ENCODE measurements at regions not wholly inside any gene's neighbourhood (a gene's known extent, or its start where the extent isn't known, plus 50 kb on each side); places are given as distances from the start of the nearest gene placed in this dataset.
A peak's percentile ranks its signal among the peaks of the same experiment; 100 is the strongest.
"Not testable (repeated sequence)": the region's sequence is repeated elsewhere in the genome, so short reads cannot be mapped to it uniquely, and the experiment has no call there.

DNA sequence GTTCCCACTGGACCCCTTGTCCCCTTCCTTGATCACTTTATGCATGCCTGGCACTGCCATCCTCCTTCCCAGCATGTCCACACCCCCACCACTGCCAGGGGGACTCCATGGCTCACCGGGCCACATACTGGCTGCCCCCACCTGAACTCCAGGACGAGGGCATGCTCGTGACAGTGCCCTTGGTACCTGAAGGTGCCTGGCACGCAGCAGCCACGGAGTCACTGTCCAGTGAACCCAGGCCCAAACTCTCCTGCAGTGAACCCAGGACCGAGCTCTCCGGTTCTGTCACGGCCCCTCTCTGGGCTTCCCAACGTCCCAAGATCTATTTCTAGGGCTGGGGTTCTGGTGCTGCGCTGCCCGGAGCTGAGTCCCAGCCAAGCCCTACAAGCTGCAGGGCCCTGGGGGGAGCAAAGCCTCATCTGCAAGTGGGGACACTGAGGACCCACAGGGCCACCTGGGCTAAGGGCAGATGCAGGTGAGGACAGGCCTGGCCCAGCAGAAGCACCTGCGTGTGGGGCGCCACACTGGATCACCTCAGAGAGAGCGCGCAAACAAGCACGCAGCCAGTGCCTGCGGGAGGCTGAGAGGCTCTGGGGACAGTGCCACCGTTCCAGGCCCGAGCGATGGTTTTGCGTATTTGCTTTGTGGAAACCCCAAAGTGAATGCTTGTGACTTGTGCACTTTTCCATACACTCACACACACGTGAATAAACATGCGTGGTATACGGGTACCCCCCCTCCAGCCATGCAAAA lies 5406.3 kb upstream of the TPTE start:
- in situ Hi-C loops (cut with HindIII; ENCODE audit: low sequenced_read_pairs); DNase-seq (ENCODE audit: low read depth, low spot score); H3K4me3 ChIP-seq (ENCODE audit: low read depth, low read length): not testable (repeated sequence)

DNA sequence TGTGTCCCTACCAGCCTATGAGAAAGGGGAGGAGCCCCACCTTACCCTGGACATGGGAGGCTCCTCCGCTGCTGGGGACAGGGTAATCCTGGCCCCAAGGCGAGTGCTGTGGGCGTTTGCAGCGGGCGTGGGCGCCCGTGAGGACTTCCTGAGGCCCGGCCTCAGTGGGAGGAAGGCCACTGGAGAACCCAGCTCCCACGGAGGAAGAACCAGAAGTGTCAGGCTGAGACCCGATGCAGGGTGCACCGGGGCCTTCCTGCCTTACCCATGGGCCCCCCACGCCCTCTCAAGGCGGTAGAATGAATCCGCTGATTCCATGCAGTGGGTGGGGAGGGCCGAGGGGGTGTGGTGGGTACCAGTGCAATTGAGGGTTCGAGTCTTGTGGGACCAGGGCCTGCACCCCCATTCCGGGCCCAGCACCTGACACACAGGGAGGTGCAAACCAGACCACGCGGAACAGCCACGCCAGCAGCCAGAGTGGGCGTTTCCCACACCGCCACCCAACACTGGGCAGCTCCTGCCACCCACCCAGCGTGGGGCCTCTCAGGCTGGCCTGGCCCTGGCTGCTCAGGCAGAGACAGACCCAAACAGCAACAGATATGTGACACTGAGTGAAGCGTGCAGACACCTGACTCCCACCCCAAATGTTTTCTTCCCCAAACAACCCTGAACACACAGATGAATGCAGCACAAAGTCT lies 5405.6 kb upstream of the TPTE start:
- H3K4me3 ChIP-seq (ENCODE audit: low read depth, low read length); DNase-seq (ENCODE audit: low read depth, low spot score); in situ Hi-C loops (cut with HindIII; ENCODE audit: low sequenced_read_pairs): not testable (repeated sequence)

DNA sequence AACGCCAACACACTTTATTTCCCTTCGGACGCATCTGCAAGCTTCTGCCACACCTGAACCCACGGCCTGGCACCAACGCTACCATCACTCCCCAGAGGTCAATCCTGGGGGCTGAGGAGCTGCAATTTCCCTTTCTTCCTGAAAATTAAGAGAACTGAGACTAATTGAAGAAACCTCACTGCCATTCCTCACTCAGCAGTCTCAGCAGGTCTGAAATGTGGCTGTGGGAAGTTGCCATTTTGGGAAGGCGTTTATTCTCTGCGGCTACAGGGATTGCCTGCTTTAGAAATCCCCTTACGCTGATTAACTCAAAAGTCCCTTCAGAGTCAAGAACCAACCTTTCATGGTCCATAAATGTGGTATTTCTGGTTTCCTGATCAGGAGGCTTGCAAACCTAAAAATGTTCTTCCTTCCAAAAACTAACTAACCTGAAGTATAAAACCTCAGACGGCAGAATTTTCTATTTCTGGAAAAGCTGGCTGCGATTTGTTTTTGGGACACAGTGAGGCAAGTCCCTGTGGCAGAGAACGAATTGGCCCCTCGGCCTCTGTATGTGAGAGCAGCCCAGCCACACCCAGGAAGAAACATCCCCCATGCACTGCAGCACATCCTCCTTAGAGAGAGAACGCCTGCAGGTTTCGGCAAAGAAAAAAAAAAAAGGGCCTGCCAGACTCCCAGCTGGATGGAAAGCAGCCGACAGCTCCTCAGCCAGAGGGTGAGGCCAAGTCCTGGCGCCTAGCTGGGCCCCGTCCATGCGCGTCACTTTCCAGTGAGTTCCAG lies 5404.8 kb upstream of the TPTE start:
- in situ Hi-C loops (cut with HindIII; ENCODE audit: low sequenced_read_pairs); DNase-seq (ENCODE audit: low read depth, low spot score); H3K4me3 ChIP-seq (ENCODE audit: low read depth, low read length): not testable (repeated sequence)

DNA sequence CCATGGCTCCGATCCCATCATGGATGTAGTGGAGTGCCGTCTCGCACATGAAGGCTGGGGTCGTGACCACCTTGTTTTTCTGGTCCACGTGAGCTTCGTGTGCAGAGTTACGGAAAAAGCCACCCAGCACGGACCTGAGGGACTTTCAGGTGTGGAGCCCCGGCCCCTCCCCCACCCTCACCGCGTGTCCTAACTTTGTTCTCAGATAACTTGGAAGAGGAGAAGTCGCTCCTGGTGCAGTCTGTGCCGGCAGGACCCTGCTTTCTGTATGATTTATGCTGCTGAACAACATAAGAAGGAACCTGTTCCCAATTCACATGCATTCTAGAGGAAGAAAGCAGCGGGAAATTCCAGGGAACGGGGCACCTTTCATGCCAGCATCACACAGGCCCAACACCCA lies 5404.2 kb upstream of the TPTE start:
- DNase-seq (ENCODE audit: low read depth, low spot score); in situ Hi-C loops (cut with HindIII; ENCODE audit: low sequenced_read_pairs); H3K4me3 ChIP-seq (ENCODE audit: low read depth, low read length): not testable (repeated sequence)

DNA sequence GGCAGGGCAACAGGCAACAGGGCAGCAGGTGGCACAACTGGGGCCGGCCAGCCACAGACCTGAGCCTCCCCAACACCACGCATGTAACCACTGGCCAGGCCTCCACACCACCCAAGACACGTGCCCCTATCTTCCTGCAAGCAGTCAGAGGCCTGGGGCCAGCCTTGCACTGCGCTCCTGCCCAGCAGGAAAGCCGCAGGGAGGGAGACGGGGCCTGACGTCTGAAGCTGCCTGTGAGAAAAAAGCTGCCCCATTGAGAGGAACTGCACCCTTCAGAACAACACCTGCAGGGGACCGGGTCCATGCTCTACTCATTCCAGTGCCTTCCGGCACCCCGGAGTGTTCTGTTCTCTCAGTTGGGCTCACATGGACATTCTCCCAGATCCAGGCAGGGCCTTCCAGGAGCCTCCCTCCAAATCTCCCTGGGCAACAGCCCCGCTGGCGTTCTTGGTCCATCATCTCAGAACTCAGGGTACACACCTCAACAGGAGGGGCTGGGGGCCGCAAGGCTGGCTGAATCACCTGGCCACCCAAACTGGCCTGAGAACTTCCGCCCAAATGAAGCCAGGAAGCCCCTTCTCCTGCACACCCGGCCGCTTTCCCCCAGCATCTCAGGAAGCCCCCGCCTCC lies 5403.6 kb upstream of the TPTE start:
- DNase-seq (ENCODE audit: low read depth, low spot score); in situ Hi-C loops (cut with HindIII; ENCODE audit: low sequenced_read_pairs): not testable (repeated sequence)

DNA sequence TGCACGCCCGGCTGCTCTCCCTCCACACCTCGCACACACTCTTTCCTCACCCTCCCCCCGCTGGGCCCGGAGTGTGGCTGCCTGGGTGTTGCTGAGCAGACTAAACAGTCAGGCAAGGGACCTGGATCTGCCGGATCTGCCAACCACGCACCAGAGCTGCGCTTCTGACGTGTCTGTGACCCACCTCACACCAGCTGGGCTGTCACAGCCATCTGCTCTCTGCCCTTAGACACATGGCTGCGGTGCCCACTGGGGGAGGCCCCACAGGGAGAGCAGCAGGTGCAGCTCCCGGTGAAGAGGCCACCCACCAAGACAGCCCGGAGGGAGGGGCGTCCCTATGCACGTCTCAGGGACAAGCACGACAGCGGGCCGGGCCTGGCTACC lies 5403.1 kb upstream of the TPTE start:
- in situ Hi-C loops (cut with HindIII; ENCODE audit: low sequenced_read_pairs); DNase-seq (ENCODE audit: low read depth, low spot score); H3K4me3 ChIP-seq (ENCODE audit: low read depth, low read length): not testable (repeated sequence)

More for the DNA sequence above, 5403.6 kb upstream of the TPTE start:
- not testable (repeated sequence) for H3K4me3 ChIP-seq (ENCODE audit: low read depth, low read length)

DNA sequence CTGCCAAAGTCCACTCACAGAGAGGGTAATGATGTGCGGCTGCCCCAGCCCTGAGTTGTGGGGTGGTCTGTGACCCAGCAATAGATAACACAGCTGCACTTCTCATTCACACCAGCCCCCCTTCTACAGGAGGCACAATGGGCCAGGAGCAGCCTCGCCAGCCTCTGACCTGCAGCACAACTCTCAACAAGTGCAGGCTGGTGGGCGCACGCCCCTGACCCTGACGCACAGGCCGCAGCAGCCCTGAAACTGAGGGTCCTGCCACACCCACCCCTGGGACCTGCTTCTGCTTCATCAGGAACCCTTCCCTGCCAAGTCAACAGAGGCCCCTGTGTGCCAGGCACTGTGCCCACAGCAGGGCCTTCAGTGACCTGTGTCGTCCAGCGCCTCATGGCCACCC lies 5402.2 kb upstream of the TPTE start:
- in situ Hi-C loops (cut with HindIII; ENCODE audit: low sequenced_read_pairs); H3K4me3 ChIP-seq (ENCODE audit: low read depth, low read length); DNase-seq (ENCODE audit: low read depth, low spot score): not testable (repeated sequence)

DNA sequence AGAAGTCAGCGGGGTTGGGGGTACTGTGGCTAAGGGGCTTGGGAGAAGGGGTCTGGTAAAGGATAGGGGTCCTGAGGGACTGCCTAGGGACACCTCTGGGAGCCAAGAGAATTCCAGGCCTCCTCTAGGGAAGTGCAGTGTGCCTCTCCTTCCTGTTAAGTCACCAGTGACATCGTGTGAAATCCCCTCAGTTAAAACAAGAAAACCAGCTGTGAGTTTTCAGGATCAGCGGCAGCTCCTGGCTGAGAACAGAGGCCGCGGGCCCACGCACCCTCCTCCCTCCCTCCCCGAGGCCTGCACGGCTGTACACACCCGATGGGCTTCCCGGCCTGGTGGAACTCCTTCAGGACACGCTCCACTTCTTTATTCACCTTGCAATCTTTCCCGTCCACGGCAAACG lies 5400.0 kb upstream of the TPTE start:
- in situ Hi-C loops (cut with HindIII; ENCODE audit: low sequenced_read_pairs); DNase-seq (ENCODE audit: low read depth, low spot score); H3K4me3 ChIP-seq (ENCODE audit: low read depth, low read length): not testable (repeated sequence)

DNA sequence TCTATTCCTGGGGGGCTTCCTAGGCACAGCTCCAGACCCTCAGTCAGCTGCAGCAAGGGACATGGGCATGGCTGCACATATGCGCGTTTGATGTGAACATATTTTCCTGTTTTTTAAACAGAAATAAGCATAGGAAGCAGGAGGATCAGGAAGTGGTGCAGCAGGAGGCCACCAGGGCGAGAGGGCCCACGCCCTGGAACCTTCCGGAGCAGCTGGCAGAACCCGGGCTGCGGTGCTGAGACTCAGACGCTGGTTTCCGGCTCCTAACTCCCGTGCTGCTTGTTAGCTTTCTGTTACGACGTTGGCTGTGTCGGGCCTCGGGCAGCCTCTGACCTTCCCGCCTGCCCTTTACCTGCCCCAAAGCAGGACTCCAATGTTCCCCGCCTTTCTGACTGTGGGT lies 5399.5 kb upstream of the TPTE start:
- in situ Hi-C loops (cut with HindIII; ENCODE audit: low sequenced_read_pairs) = not testable (repeated sequence)

DNA sequence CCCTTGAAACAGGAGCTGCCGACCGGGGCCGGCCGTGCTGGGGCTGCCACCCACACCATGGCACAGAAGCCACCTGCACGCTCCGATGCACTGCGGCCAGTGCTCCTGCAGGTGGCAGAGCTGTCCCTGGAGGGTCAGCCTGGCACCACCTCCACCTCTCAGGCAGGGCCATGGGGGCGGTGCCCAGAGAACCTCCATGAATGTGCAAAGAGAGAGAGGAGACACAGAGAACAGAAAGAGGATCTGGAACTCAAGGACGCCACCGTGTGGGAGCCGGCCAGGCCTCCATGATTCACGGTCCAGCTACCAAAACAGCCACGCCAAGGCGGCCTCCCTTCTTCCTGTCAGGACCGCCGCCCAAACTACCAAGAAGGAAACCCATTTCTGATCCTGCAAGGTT lies 5397.7 kb upstream of the TPTE start:
- DNase-seq (ENCODE audit: low read depth, low spot score); in situ Hi-C loops (cut with HindIII; ENCODE audit: low sequenced_read_pairs); H3K4me3 ChIP-seq (ENCODE audit: low read depth, low read length): not testable (repeated sequence)
- TF ChIP-seq, protein P1, sequence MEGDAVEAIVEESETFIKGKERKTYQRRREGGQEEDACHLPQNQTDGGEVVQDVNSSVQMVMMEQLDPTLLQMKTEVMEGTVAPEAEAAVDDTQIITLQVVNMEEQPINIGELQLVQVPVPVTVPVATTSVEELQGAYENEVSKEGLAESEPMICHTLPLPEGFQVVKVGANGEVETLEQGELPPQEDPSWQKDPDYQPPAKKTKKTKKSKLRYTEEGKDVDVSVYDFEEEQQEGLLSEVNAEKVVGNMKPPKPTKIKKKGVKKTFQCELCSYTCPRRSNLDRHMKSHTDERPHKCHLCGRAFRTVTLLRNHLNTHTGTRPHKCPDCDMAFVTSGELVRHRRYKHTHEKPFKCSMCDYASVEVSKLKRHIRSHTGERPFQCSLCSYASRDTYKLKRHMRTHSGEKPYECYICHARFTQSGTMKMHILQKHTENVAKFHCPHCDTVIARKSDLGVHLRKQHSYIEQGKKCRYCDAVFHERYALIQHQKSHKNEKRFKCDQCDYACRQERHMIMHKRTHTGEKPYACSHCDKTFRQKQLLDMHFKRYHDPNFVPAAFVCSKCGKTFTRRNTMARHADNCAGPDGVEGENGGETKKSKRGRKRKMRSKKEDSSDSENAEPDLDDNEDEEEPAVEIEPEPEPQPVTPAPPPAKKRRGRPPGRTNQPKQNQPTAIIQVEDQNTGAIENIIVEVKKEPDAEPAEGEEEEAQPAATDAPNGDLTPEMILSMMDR (IDR thresholded peaks at IDR 0.05; ENCODE audit: low read depth, low read length) = peak; percentile 34

More for the DNA sequence above, 5399.5 kb upstream of the TPTE start:
- H3K4me3 ChIP-seq (ENCODE audit: low read depth, low read length); DNase-seq (ENCODE audit: low read depth, low spot score): not testable (repeated sequence)

DNA sequence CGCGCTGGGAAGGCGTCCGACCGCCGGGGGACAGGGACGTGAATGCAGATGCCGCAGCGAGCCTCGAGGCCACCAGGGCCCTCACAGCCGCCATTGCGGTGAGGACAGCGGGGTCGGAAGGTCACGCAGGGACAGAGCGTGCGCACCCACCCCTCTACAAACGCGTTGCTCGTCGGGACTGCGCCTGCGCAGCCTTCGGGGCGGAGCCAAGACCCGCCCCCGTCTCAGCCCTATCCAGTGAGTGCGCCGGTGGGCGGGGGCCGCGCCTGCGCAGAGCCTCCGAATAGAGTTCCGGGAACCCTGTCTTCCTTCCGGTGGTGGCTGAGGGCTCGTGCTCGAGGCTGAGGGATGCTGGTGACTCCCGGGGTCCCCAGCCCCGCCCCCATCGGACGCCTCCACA lies 5393.1 kb upstream of the TPTE start:
- H3K4me3 ChIP-seq (ENCODE audit: low read depth, low read length) = peak overlapping the region; percentile 38
- DNase-seq (ENCODE audit: low read depth, low spot score) = peak; percentile 75
- in situ Hi-C loops (cut with HindIII; ENCODE audit: low sequenced_read_pairs) = not testable (repeated sequence)

DNA sequence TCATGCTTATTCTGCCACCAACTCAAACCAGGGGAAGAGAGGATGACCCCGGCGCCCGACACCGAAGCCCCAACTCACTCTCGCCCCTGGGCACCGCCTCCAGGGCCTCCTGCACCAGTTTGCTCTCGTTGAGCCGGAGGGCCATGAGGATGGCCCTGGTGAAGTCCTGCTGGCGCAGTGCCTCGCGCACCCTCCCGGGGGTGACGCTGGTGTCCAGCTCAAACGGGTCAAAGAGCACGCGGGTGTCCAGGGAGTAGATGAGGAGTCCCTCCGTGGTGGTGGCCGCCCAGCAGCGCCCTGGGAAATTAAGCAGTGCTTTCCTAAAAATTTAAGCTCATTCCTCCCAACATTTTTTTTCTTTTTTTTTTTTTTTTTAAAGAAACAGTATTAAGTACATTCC lies 5387.6 kb upstream of the TPTE start:
- in situ Hi-C loops (cut with HindIII; ENCODE audit: low sequenced_read_pairs); H3K4me3 ChIP-seq (ENCODE audit: low read depth, low read length): not testable (repeated sequence)

DNA sequence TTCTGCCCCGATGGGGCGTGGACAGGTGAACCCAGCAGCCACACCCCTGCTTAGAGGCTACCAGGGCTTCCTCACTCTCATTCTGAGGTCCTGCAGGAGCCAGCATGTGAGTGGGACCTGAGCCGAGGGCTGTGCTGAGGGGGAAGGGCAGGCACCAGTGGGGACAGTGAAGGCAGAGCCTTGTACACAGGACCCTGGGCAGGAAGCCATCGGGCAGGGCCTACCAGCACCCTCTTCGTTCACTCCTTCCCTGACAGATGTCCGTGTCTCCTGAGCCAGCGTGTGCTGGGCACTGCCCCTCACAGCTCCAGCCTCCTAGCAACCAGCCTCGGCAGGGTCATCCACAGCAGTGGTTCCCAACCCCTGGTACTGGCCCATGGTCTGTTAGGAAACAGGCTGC lies 5385.0 kb upstream of the TPTE start:
- DNase-seq (ENCODE audit: low read depth, low spot score); in situ Hi-C loops (cut with HindIII; ENCODE audit: low sequenced_read_pairs); H3K4me3 ChIP-seq (ENCODE audit: low read depth, low read length): not testable (repeated sequence)

More for the DNA sequence above, 5387.6 kb upstream of the TPTE start:
- not testable (repeated sequence) for DNase-seq (ENCODE audit: low read depth, low spot score)

DNA sequence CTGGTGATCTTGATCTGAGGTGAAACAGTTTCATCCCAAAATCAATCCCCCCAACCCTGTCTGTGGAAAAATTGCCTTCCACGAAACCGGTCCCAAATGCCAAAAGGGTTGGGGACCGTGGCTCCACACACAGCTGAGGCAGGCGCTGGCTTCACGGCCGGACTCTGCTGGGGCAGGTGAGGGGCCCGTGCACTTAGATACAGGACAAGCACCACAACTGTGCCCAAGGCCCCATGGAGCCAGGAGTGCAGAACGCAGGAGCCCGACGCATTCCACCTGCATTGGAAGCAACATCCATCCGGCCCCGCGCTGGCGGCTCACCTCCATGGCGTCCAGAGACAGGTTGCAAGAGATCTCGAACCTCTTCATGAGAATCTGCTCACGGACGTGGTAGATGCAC lies 5384.4 kb upstream of the TPTE start:
- in situ Hi-C loops (cut with HindIII; ENCODE audit: low sequenced_read_pairs); DNase-seq (ENCODE audit: low read depth, low spot score); H3K4me3 ChIP-seq (ENCODE audit: low read depth, low read length): not testable (repeated sequence)

DNA sequence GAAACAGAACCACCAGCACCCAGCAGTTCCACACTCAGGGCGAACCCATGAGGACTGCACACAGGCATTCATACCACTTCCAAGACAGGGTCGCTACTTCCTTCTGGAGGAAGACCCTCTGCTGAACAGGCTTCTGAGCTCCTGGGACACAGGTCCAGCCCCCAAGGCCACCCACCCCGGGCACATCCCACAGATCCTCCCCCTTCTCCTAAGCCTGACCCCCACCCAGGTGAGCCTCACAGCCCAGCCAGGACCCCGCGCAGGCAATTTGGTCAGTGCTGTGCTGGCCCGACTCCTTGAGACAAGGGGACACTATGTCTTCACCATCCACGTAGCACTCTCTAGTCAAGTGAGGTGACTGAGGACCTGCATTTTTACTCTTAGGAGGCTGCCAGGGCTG lies 5382.7 kb upstream of the TPTE start:
- DNase-seq (ENCODE audit: low read depth, low spot score); H3K4me3 ChIP-seq (ENCODE audit: low read depth, low read length); in situ Hi-C loops (cut with HindIII; ENCODE audit: low sequenced_read_pairs): not testable (repeated sequence)

DNA sequence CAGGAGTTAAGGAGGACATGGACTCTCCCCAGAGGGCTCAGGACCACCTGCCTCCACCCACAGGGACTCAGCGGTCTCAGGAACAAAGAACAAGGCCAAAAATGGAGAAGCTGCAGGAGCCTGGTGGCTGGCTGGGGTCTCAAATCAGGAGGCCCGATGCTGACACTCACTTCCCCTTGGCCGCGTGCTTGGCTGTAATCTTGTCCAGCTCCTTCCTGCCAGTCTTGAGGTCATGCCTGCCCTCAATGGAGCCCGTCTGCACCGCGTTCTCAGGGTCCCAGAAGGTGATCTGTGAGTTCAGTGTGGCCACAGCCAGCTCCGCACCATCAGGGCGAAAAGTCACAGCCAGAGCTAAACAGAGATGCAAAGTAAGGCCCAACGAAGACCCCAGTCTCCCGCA lies 5381.9 kb upstream of the TPTE start:
- in situ Hi-C loops (cut with HindIII; ENCODE audit: low sequenced_read_pairs); H3K4me3 ChIP-seq (ENCODE audit: low read depth, low read length); DNase-seq (ENCODE audit: low read depth, low spot score): not testable (repeated sequence)
